ENCODE measurements at regions not wholly inside any gene's neighbourhood (a gene's known extent, or its start where the extent isn't known, plus 50 kb on each side); places are given as distances from the start of the nearest gene placed in this dataset.

GRCh38 chr2:13109516-13109915 lies 392.8 kb downstream of the TRIB2 start:
- DNase-seq: no peak

GRCh38 chr2:13110825-13111224 lies 394.1 kb downstream of the TRIB2 start:
- no peak for DNase-seq

GRCh38 chr2:13113002-13113401 lies 396.3 kb downstream of the TRIB2 start:
- no peak for DNase-seq

GRCh38 chr2:13114391-13114790 lies 397.7 kb downstream of the TRIB2 start:
- no peak for DNase-seq

- DNase-seq: no peak
Measured at GRCh38 chr2:13115643-13116042, 398.9 kb downstream of the TRIB2 start.

- no peak for DNase-seq
Measured at GRCh38 chr2:13121096-13121495, 404.4 kb downstream of the TRIB2 start.

- DNase-seq: no peak
Measured at GRCh38 chr2:13128139-13128538, 411.4 kb downstream of the TRIB2 start.

- no peak for DNase-seq
Measured at GRCh38 chr2:13135369-13135768, 418.6 kb downstream of the TRIB2 start.

GRCh38 chr2:13135856-13136255 lies 419.1 kb downstream of the TRIB2 start:
- DNase-seq: no peak

- DNase-seq: no peak
Measured at GRCh38 chr2:13137679-13138078, 420.9 kb downstream of the TRIB2 start.

- no peak for DNase-seq
Measured at GRCh38 chr2:13141315-13141714, 424.6 kb downstream of the TRIB2 start.

- DNase-seq: no peak
Measured at GRCh38 chr2:13143451-13143850, 426.7 kb downstream of the TRIB2 start.

GRCh38 chr2:13156916-13157315 lies 440.2 kb downstream of the TRIB2 start:
- no peak for DNase-seq

- DNase-seq: no peak
Measured at GRCh38 chr2:13158466-13158865, 441.7 kb downstream of the TRIB2 start.

- DNase-seq: no peak
Measured at GRCh38 chr2:13180729-13181128, 464.0 kb downstream of the TRIB2 start.

- DNase-seq: no peak
Measured at GRCh38 chr2:13193075-13193474, 476.3 kb downstream of the TRIB2 start.

- DNase-seq: no peak
Measured at GRCh38 chr2:13193900-13194299, 477.2 kb downstream of the TRIB2 start.

- no peak for DNase-seq
Measured at GRCh38 chr2:13195270-13195669, 478.5 kb downstream of the TRIB2 start.

- no peak for DNase-seq
Measured at GRCh38 chr2:13197248-13197647, 480.5 kb downstream of the TRIB2 start.

GRCh38 chr2:13201924-13202323 lies 485.2 kb downstream of the TRIB2 start:
- DNase-seq: no peak

GRCh38 chr2:13212115-13212514 lies 495.4 kb downstream of the TRIB2 start:
- no peak for DNase-seq

GRCh38 chr2:13218205-13218604 lies 501.5 kb downstream of the TRIB2 start:
- no peak for DNase-seq

- no peak for DNase-seq
Measured at GRCh38 chr2:13227578-13227977, 510.8 kb downstream of the TRIB2 start.

GRCh38 chr2:13230221-13230620 lies 513.5 kb downstream of the TRIB2 start:
- no peak for DNase-seq

- no peak for DNase-seq
Measured at GRCh38 chr2:13240061-13240460, 523.3 kb downstream of the TRIB2 start.
